GM23248 (cell line): ENCODE measurements at regions not wholly inside any gene's neighbourhood (a gene's known extent, or its start where the extent isn't known, plus 50 kb on each side); places are given as distances from the start of the nearest gene placed in this dataset.

Experiments
- EZH2 ChIP-seq: fragments of 200-600 bp; sonication (generic); IDR thresholded peaks from 2 replicates; pipeline ENCODE4 v1.6.1; 2018; ENCODE audit warnings: antibody characterized with exemption, mild to moderate bottlenecking; ENCODE audit not compliant: insufficient read depth, poor library complexity, severe bottlenecking
- EZH2phosphoT487 ChIP-seq: fragments of 200-600 bp; sonication (generic); IDR thresholded peaks from 2 replicates; pipeline ENCODE4 v1.6.1; 2018; ENCODE audit warnings: antibody characterized with exemption, moderate library complexity, mild to moderate bottlenecking, low read depth; ENCODE audit not compliant: insufficient read depth

- no peak for TF ChIP-seq EZH2
- no peak for TF ChIP-seq EZH2phosphoT487
These were observed 405.6 kb downstream of the DMRT2 start for GRCh38 chr9:1455766-1456165.
